Activated CD8-positive, alpha-beta memory T cell treated with anti-CD3 and anti-CD28 coated beads for 1 hour (primary cell): ENCODE measurements at regions not wholly inside any gene's neighbourhood (a gene's known extent, or its start where the extent isn't known, plus 50 kb on each side); places are given as distances from the start of the nearest gene placed in this dataset.
"Not testable (repeated sequence)": the region's sequence is repeated elsewhere in the genome, so short reads cannot be mapped to it uniquely, and the experiment has no call there.

ENCODE experiments used
- DNase-seq, 2 donors: peaks; one replicate each; pipeline ENCODE4 v3.0.0-alpha.2; 2020; ENCODE audit warnings: low read depth in 1 of 2; ENCODE audit errors: extremely low read depth in 1 of 2

- no peak for DNase-seq
Observed at GRCh38 chrX:13223868-13224567, 95.8 kb downstream of the ATXN3L start.

GRCh38 chrX:13220916-13221315, 98.9 kb downstream of the ATXN3L start:
- DNase-seq, result no peak

GRCh38 chrX:13219991-13220764, 99.7 kb downstream of the ATXN3L start:
- DNase-seq, result no peak

GRCh38 chrX:13218758-13219157, 101.1 kb downstream of the ATXN3L start:
- no peak for DNase-seq

GRCh38 chrX:13216139-13216538, 103.7 kb downstream of the ATXN3L start:
- DNase-seq, result no peak

- no peak for DNase-seq
Observed at GRCh38 chrX:13215729-13216128, 104.1 kb downstream of the ATXN3L start.

- no peak for DNase-seq
Observed at GRCh38 chrX:13212191-13212651, 107.6 kb downstream of the ATXN3L start.

GRCh38 chrX:13210142-13210541, 109.7 kb downstream of the ATXN3L start:
- DNase-seq, result not testable (repeated sequence)

- DNase-seq, result not testable (repeated sequence)
Observed at GRCh38 chrX:13209704-13210103, 110.1 kb downstream of the ATXN3L start.

GRCh38 chrX:13208281-13208935, 111.4 kb downstream of the ATXN3L start:
- DNase-seq, result no peak

GRCh38 chrX:13203271-13203670, 116.6 kb downstream of the ATXN3L start:
- DNase-seq, result no peak

GRCh38 chrX:13201605-13202219, 118.1 kb downstream of the ATXN3L start:
- DNase-seq, result no peak

GRCh38 chrX:13200398-13200797, 119.5 kb downstream of the ATXN3L start:
- no peak for DNase-seq

- DNase-seq, result no peak
Observed at GRCh38 chrX:13198762-13199064, 121.1 kb downstream of the ATXN3L start.

GRCh38 chrX:13198056-13198761, 121.6 kb downstream of the ATXN3L start:
- no peak for DNase-seq

GRCh38 chrX:13196782-13197181, 123.1 kb downstream of the ATXN3L start:
- DNase-seq, result no peak

- DNase-seq, result no peak
Observed at GRCh38 chrX:13195340-13195739, 124.5 kb downstream of the ATXN3L start.

GRCh38 chrX:13194291-13195103, 125.4 kb downstream of the ATXN3L start:
- no peak for DNase-seq

- DNase-seq, result no peak
Observed at GRCh38 chrX:13190051-13190450, 129.8 kb downstream of the ATXN3L start.

- DNase-seq, result no peak
Observed at GRCh38 chrX:13189380-13189779, 130.5 kb downstream of the ATXN3L start.
